EH (cell line): ENCODE measurements at regions not wholly inside any gene's neighbourhood (a gene's known extent, or its start where the extent isn't known, plus 50 kb on each side); places are given as distances from the start of the nearest gene placed in this dataset.

Experiments
- DNase-seq: peaks from one replicate; pipeline ENCODE4 v3.0.0-alpha.2; 2015; ENCODE audit warnings: low read depth

- DNase-seq = peak; percentile 16
Measured at GRCh38 chr10:64080071-64080470, 558.9 kb downstream of the REEP3 start.

- no peak for DNase-seq
Measured at GRCh38 chr10:64081947-64082482, 560.8 kb downstream of the REEP3 start.

GRCh38 chr10:64086083-64086767 is 565.0 kb downstream of the REEP3 start:
- no peak for DNase-seq

GRCh38 chr10:64089648-64090047 is 568.4 kb downstream of the REEP3 start:
- DNase-seq = no peak

GRCh38 chr10:64090865-64091264 is 569.7 kb downstream of the REEP3 start:
- no peak for DNase-seq

- peak; percentile 26 for DNase-seq
Measured at GRCh38 chr10:64091897-64092296, 570.7 kb downstream of the REEP3 start.

GRCh38 chr10:64093304-64093703 is 572.1 kb downstream of the REEP3 start:
- no peak for DNase-seq

- peak; percentile 2 for DNase-seq
Measured at GRCh38 chr10:64093946-64094535, 572.8 kb downstream of the REEP3 start.

- no peak for DNase-seq
Measured at GRCh38 chr10:64096941-64097340, 575.7 kb downstream of the REEP3 start.

- DNase-seq = no peak
Measured at GRCh38 chr10:64097391-64098122, 576.4 kb downstream of the REEP3 start.

- DNase-seq = no peak
Measured at GRCh38 chr10:64098994-64099393, 577.8 kb downstream of the REEP3 start.

GRCh38 chr10:64101606-64102263 is 580.5 kb downstream of the REEP3 start:
- DNase-seq = no peak

- no peak for DNase-seq
Measured at GRCh38 chr10:64102264-64102633, 581.0 kb downstream of the REEP3 start.

GRCh38 chr10:64102916-64103315 is 581.7 kb downstream of the REEP3 start:
- DNase-seq = no peak

- DNase-seq = no peak
Measured at GRCh38 chr10:64103750-64104470, 582.7 kb downstream of the REEP3 start.

GRCh38 chr10:64109926-64110495 is 588.8 kb downstream of the REEP3 start:
- no peak for DNase-seq

GRCh38 chr10:64112701-64113355 is 591.6 kb downstream of the REEP3 start:
- no peak for DNase-seq

GRCh38 chr10:64113375-64113774 is 592.2 kb downstream of the REEP3 start:
- DNase-seq = no peak

- peak; percentile 3 for DNase-seq
Measured at GRCh38 chr10:64113792-64114191, 592.6 kb downstream of the REEP3 start.

GRCh38 chr10:64115471-64115870 is 594.3 kb downstream of the REEP3 start:
- DNase-seq = no peak
